ENCODE measurements at regions not wholly inside any gene's neighbourhood (a gene's known extent, or its start where the extent isn't known, plus 50 kb on each side); places are given as distances from the start of the nearest gene placed in this dataset.

DNA sequence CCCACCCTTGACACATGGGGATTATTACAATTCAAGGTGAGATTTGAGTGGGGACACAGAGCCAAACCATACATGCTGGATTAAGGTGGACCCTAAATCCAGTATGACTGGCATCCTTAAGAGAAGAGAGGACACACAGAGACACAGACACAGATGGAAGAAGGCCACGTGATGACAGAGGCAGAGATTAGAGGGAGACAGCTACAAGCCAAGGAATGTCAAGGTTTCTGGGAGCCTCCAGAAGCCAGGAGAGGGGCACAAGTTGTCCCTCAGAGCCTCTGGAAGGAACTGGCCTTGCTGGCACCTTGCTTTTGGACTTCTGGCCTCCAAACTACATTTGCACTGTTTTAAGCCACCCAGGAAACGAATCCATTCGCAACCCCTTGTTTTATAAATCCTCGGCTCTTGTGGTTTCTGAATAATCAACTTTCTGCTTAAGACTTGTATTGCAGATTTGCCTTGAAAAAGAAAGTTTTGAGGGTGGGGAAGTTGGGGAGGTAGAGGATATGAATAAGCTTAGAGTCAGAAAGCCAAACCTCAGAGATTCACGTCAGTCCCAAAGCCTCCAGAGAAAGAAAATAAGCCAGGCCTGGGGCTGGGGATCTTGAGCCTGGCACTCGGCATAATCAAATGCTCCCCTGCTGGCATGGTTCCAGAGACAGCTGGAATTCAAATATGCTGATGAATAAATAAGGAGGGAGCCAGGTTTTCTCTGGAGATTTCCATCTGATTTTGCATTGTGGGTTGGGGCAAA is 224.2 kb upstream of the PWP1 start:
- DNase-seq (ENCODE audit: low read depth in 4 of 4, low spot score in 2 of 4) = no peak

- no peak for DNase-seq (ENCODE audit: low read depth in 4 of 4, low spot score in 2 of 4)
Observed at GRCh38 chr12:107462428-107463332, 222.9 kb upstream of the PWP1 start.

GRCh38 chr12:107464644-107465043 is 221.0 kb upstream of the PWP1 start:
- DNase-seq (ENCODE audit: low read depth in 4 of 4, low spot score in 2 of 4) = no peak

GRCh38 chr12:107465625-107466024 is 220.0 kb upstream of the PWP1 start:
- no peak for DNase-seq (ENCODE audit: low read depth in 4 of 4, low spot score in 2 of 4)

DNA sequence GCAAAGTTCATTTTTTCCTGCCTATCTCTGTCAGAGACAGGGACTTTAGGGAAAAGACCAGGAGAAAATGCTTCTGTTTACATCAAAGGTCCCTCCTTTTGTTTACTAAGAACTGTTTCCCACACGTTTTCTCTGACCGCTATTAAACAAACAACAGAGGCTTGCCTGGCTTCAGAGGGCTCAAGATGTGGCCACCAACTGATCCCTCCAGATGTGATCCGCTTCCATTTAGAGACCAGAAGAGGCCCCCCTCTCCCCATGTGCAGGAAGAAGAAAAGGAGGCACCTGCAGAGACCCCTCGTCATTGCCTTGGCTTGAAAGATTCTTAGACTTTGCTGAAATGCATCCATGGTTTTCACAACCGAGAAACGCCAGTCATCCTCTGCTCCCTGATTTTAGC is 217.9 kb upstream of the PWP1 start:
- no peak for DNase-seq (ENCODE audit: low read depth in 4 of 4, low spot score in 2 of 4)

- no peak for DNase-seq (ENCODE audit: low read depth in 4 of 4, low spot score in 2 of 4)
Observed at GRCh38 chr12:107468182-107468581, 217.4 kb upstream of the PWP1 start.

GRCh38 chr12:107469011-107469410 is 216.6 kb upstream of the PWP1 start:
- DNase-seq (ENCODE audit: low read depth in 4 of 4, low spot score in 2 of 4) = no peak

- DNase-seq (ENCODE audit: low read depth in 4 of 4, low spot score in 2 of 4) = no peak
Observed at GRCh38 chr12:107470645-107471044, 215.0 kb upstream of the PWP1 start.

DNA sequence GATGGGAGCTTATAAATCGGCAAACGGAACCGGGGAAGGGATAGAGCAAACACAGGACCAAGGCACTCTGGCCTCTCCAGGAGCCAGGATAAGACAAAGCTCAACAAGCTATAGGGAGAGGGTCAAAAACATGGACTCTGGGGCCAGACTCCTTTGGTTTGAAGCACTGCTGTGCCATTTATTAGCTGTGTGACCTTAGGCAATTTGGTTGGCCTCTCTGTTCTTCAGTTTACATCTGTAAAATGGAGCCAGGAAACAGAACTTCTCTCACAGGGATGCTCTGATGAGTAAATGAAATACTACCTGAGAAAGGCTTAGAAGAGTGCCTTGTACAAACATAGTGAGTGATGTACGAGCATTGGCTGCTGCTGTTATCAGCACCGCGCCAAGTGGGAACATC is 213.3 kb upstream of the PWP1 start:
- no peak for DNase-seq (ENCODE audit: low read depth in 4 of 4, low spot score in 2 of 4)

DNA sequence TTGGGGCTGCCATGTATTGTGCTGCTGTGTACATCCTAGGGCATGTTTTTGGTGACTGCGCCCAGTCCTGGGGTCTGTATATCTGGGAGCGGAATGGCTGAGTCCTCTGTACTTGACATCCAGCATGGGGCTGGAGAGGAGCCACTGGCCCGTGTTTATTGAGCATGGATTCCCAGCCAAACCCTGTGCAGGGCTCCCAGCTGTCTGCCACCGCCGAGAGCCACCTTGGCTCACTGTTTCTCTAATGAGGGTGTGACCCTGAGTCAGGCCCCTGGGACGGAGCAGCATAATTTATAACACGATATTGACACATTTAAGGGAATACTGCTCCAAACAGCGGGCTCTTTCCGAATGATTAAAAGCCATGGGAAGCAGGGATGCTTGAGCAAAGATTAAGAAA is 211.5 kb upstream of the PWP1 start:
- DNase-seq (ENCODE audit: low read depth in 4 of 4, low spot score in 2 of 4) = no peak

DNA sequence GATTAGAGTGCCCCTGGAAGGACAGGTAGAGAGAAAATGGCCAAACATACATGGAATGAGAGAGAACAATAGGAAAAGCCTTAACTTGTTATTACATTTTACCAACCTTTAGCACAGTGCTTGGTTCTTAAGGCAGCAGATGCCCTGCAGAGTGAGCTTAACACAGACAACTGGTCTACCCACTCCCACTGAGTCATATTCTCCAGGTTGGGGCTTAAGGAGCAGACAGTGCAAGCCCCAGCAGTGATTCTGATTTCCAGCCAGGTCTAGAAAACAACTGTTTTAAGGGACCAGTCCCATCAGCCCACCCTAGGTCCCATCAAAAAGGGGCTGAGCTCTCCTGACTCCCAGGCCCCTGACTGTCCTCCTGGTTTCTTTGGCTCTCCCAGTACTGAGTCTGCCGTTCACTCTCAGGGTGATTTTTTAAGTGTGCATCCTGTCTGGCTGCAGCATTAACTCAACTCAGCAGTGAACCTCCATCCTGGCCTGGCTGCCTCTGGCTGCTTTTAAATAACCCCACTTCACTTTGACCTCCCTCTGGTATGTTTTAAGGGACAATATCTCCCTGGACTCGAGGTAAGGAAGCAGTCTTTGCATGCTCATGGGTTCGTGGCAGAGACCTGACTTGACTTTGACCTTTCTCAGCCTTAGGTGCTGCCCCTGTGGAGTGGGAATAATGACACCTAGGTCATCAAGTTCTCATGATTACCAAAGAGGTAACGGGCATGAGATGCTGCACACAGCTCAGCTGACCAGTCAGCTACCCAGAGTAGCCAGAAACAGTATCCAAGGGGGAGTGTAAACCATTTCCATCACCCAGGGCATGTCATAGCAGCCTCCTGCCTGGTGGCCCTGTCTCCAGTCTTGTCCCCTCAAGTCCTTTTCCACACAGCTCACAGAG is 210.7 kb upstream of the PWP1 start:
- no peak for DNase-seq (ENCODE audit: low read depth in 4 of 4, low spot score in 2 of 4)

DNA sequence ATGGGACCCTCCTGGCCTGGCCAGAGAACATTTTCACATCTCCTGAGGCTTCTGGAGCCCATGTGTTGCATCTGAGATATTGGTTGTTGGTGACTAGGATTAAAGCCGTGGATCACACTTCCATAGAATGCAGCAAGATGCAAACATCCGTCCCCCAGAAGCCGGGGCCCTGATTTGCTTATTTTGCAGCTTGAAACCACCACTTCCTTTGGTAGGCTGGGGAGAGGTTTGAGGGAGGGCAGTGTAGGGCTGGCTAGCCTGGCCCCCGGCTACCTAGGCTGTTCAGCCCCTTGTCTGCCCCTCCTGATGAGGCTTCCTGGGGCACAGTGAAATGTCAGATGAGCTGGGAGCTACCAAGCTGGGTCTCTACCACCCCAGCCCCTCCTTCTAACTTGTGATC is 209.7 kb upstream of the PWP1 start:
- DNase-seq (ENCODE audit: low read depth in 4 of 4, low spot score in 2 of 4) = no peak

- no peak for DNase-seq (ENCODE audit: low read depth in 4 of 4, low spot score in 2 of 4)
Observed at GRCh38 chr12:107477018-107477417, 208.6 kb upstream of the PWP1 start.

- no peak for DNase-seq (ENCODE audit: low read depth in 4 of 4, low spot score in 2 of 4)
Observed at GRCh38 chr12:107477947-107478610, 207.5 kb upstream of the PWP1 start.

GRCh38 chr12:107478881-107479280 is 206.7 kb upstream of the PWP1 start:
- DNase-seq (ENCODE audit: low read depth in 4 of 4, low spot score in 2 of 4) = no peak

DNA sequence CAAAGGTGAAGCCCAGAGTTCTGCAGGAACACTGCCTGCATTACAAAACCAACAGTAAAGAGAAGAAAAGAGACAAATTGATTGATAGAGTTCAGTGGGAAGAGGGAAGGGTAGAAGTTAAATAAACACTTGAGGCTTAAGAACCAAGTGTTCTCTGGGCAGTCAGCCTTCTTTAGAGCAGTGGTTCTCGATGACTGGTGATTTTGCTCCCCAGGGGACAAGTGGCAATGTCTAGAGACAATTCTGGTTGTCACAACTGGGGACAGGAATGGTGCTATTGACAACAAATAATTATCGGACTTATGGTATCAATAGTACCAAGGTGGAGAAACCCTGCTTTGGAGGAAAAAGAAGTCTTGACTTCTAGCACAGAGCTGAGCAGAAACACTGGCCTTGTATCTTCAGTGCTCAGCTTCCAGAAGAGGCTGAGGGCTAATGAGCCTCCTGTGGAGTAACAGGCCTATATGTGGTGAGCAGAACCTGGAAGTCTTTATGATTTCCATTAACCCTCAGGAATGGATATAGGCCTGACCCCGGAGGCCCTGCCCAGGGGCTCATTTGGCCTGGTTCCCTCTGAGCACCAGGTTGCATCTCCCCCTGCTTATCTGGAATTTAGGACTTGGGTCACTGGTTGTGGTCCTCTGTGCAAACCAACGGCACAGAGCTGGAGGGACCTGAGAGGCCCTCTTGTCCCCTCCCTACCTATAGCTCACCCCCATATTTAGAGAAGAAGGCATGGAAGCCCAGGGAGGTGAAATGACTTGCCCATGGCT is 204.6 kb upstream of the PWP1 start:
- no peak for DNase-seq (ENCODE audit: low read depth in 4 of 4, low spot score in 2 of 4)

DNA sequence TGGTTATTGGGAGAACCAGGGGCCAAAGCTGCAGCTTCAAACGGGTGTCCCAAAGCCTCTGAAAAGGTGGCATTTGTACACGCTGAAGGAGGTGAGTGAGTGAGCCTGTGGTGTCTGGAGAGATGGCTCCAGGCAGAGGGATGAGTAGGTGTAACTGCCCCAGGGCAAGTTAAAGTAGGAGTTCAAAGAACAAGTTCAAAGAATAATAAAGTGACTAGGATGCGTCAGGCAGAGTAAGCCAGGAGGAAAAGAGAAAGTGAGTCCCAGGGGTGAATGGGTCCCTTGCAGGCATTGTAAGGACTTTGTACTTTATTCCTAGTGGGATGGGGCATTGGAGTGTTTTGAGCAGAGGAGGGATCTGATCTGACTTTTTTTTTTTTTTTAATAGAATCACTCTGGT is 201.4 kb upstream of the PWP1 start:
- DNase-seq (ENCODE audit: low read depth in 4 of 4, low spot score in 2 of 4) = no peak

- no peak for DNase-seq (ENCODE audit: low read depth in 4 of 4, low spot score in 2 of 4)
Observed at GRCh38 chr12:107484941-107485340, 200.7 kb upstream of the PWP1 start.

- DNase-seq (ENCODE audit: low read depth in 4 of 4, low spot score in 2 of 4) = no peak
Observed at GRCh38 chr12:107485731-107486130, 199.9 kb upstream of the PWP1 start.
